HCT116 (cell line): ENCODE measurements at regions not wholly inside any gene's neighbourhood (a gene's known extent, or its start where the extent isn't known, plus 50 kb on each side); places are given as distances from the start of the nearest gene placed in this dataset.

Source experiments
- ATAC-seq: fragments of 200-7000 bp; cut with Tn5 transposase; 2 replicates; pipeline ENCODE4 v1.9.1; 2020; ENCODE audit warnings: mild to moderate bottlenecking, moderate library complexity
- BruUV-seq: library from RNA; stranded (reverse); fragments of 400-500 nt; replicated peaks from 2 replicates; lab custom pipeline; 2021; lab: Mats Ljungman, UMichigan
- CTCF ChIA-PET: fragments of 300-600 bp; sonication (Branson Sonifier 250); formaldehyde crosslinking; loops from one replicate; lab custom pipeline; 2021; ENCODE audit warnings: antibody characterized with exemption; lab: Charles Lee
- POLR2A ChIA-PET: fragments of 300-600, 350-600 bp; sonication (Branson Sonifier 250); formaldehyde crosslinking; loops from one replicate; lab custom pipeline; 2021; ENCODE audit warnings: antibody characterized with exemption; lab: Charles Lee
- RAD21 ChIA-PET, 2 experiments: fragments of 300-600 bp; sonication (Branson Sonifier 250); formaldehyde crosslinking; loops; one replicate each; lab custom pipeline; 2023; ENCODE audit warnings: low total read pairs in 2 of 2; ENCODE audit not compliant: uncharacterized antibody in 2 of 2, unreplicated experiment in 2 of 2, low non-redundant PET in 1 of 2; lab: Charles Lee
- DNase-seq: peaks from one replicate; pipeline ENCODE4 v3.0.0-alpha.2; 2010; ENCODE audit warnings: low read depth, low spot score
- H2AFZ ChIP-seq: fragments of 200-600 bp; shearing (Covaris generic), sonication (generic); 2 replicates; pipeline ENCODE4 v1.6.1; 2017; ENCODE audit warnings: low read depth, mixed run types, mixed read lengths, antibody characterized with exemption, low read length; ENCODE audit not compliant: poor library complexity, severe bottlenecking
- H3K27ac ChIP-seq: 2 replicates; pipeline ENCODE4 v1.5.1; 2012; ENCODE audit warnings: low read depth, low read length
- H3K27me3 ChIP-seq: fragments of 200-600 bp; sonication (generic); 2 replicates; pipeline ENCODE4 v1.6.1; 2016; ENCODE audit warnings: mixed run types, low read length, mixed read lengths; ENCODE audit not compliant: insufficient read depth
- H3K36me3 ChIP-seq, 2 experiments: fragments of 200-500 bp in 1 of 2; fragments of 200-600 bp in 1 of 2; sonication (Bioruptor generic) in 1 of 2; sonication (generic) in 1 of 2; 2 replicates each; pipeline versions ENCODE4 v1.5.1 to v1.6.1; 2014 to 2016; ENCODE audit warnings: low read length in 2 of 2, inconsistent platforms in 1 of 2, mixed read lengths in 1 of 2, mixed run types in 1 of 2; ENCODE audit not compliant: insufficient read depth in 2 of 2, control insufficient read depth in 1 of 2
- H3K4me1 ChIP-seq, 2 experiments: fragments of 200-600 bp in 1 of 2; sonication (generic) in 1 of 2; 2 replicates each; pipeline versions ENCODE4 v1.5.1 to v1.6.1; 2012 to 2017; ENCODE audit warnings: low read length in 2 of 2, inconsistent platforms in 1 of 2, mild to moderate bottlenecking in 1 of 2, mixed read lengths in 1 of 2, mixed run types in 1 of 2, moderate library complexity in 1 of 2; ENCODE audit not compliant: insufficient read depth in 2 of 2, control insufficient read depth in 1 of 2
- H3K4me2 ChIP-seq: fragments of 200-600 bp; sonication (generic); 2 replicates; pipeline ENCODE4 v1.6.1; 2017; ENCODE audit warnings: mixed run types, low read length, mixed read lengths
- H3K4me3 ChIP-seq, 2 experiments: fragments of 200-600 bp in 1 of 2; sonication (generic) in 1 of 2; replicated peaks in 1 of 2; 2 replicates each; pipeline ENCODE4 v1.5.1; 2011 to 2016; ENCODE audit warnings: low read length in 2 of 2, control low read depth in 1 of 2, low read depth in 1 of 2, mild to moderate bottlenecking in 1 of 2, mixed read lengths in 1 of 2, mixed run types in 1 of 2
- H3K79me2 ChIP-seq: fragments of 200-600 bp; sonication (generic); 2 replicates; pipeline ENCODE4 v1.6.1; 2017; ENCODE audit warnings: mild to moderate bottlenecking, mixed run types, low read length, moderate library complexity, mixed read lengths; ENCODE audit not compliant: insufficient read depth
- H3K9ac ChIP-seq: fragments of 200-600 bp; sonication (generic); 2 replicates; pipeline ENCODE4 v1.6.1; 2016; ENCODE audit warnings: low read length, mixed read lengths
- H3K9me2 ChIP-seq: fragments of 200-600 bp; sonication (generic), shearing (Covaris generic); 2 replicates; pipeline ENCODE4 v1.6.1; 2017; ENCODE audit warnings: mixed run types, mild to moderate bottlenecking, moderate library complexity; ENCODE audit not compliant: insufficient read depth
- H3K9me3 ChIP-seq, 2 experiments: fragments of 200-500 bp in 1 of 2; fragments of 200-600 bp in 1 of 2; sonication (Bioruptor generic) in 1 of 2; sonication (generic) in 1 of 2; 2 replicates each; pipeline ENCODE4 v1.6.1; 2014 to 2017; ENCODE audit warnings: low read length in 2 of 2, mixed read lengths in 2 of 2, inconsistent platforms in 1 of 2, low read depth in 1 of 2, mild to moderate bottlenecking in 1 of 2, mixed run types in 1 of 2, moderate library complexity in 1 of 2; ENCODE audit not compliant: control insufficient read depth in 1 of 2, insufficient read depth in 1 of 2
- H4K20me1 ChIP-seq: fragments of 200-600 bp; sonication (generic), shearing (Covaris generic); 2 replicates; pipeline ENCODE4 v1.6.1; 2017; ENCODE audit warnings: mixed run types, mild to moderate bottlenecking, moderate library complexity; ENCODE audit not compliant: insufficient read depth
- ATF3 ChIP-seq: IDR thresholded peaks from 2 replicates; pipeline ENCODE4 v1.6.1; 2012
- CBX3 ChIP-seq: IDR thresholded peaks from 2 replicates; pipeline ENCODE4 v1.6.1; 2012; ENCODE audit warnings: low read depth
- EZH2 ChIP-seq: fragments of 200-600 bp; sonication (generic); IDR thresholded peaks from 2 replicates; pipeline ENCODE4 v1.6.1; 2017; ENCODE audit warnings: antibody characterized with exemption, mixed run types
- EZH2phosphoT487 ChIP-seq: fragments of 200-600 bp; IDR thresholded peaks from 2 replicates; pipeline ENCODE4 v1.6.1; 2018; ENCODE audit warnings: antibody characterized with exemption, borderline replicate concordance
- FOSL1 ChIP-seq: IDR thresholded peaks from 2 replicates; pipeline ENCODE4 v1.6.1; 2012; ENCODE audit warnings: low read depth
- POLR2A ChIP-seq: IDR thresholded peaks from 2 replicates; pipeline ENCODE4 v1.7.0; 2011; ENCODE audit warnings: borderline replicate concordance; ENCODE audit not compliant: insufficient read depth, insufficient read length; ENCODE audit errors: extremely low read depth
- POLR2AphosphoS5 ChIP-seq: IDR thresholded peaks from 2 replicates; pipeline ENCODE4 v1.6.1; 2011; ENCODE audit warnings: mild to moderate bottlenecking, low read depth, low read length, moderate library complexity
- RAD21 ChIP-seq: IDR thresholded peaks from 2 replicates; pipeline ENCODE4 v1.6.1; 2012; ENCODE audit warnings: low read depth, mild to moderate bottlenecking
- REST ChIP-seq: IDR thresholded peaks from 2 replicates; pipeline ENCODE4 v1.6.1; 2012; ENCODE audit warnings: low read depth
- SIN3A ChIP-seq: IDR thresholded peaks from 2 replicates; pipeline ENCODE4 v1.6.1; 2012; ENCODE audit warnings: low read depth
- SP1 ChIP-seq: IDR thresholded peaks from 2 replicates; pipeline ENCODE4 v1.6.1; 2012; ENCODE audit warnings: low read depth
- SRF ChIP-seq: IDR thresholded peaks from 2 replicates; pipeline ENCODE4 v1.6.1; 2012; ENCODE audit warnings: low read depth
- TCF7L2 ChIP-seq: IDR thresholded peaks from 2 replicates; pipeline ENCODE4 v1.7.0; 2011; ENCODE audit warnings: borderline replicate concordance, inconsistent platforms; ENCODE audit not compliant: insufficient read depth, insufficient read length; ENCODE audit errors: extremely low read depth
- YY1 ChIP-seq: IDR thresholded peaks from 2 replicates; pipeline ENCODE4 v1.6.1; 2011; ENCODE audit warnings: low read length, low read depth, moderate library complexity, mild to moderate bottlenecking; ENCODE audit not compliant: insufficient replicate concordance; ENCODE audit errors: extremely low read depth
- ZBTB33 ChIP-seq: IDR thresholded peaks from 2 replicates; pipeline ENCODE4 v1.6.1; 2011; ENCODE audit warnings: mild to moderate bottlenecking, low read length, moderate library complexity; ENCODE audit not compliant: insufficient replicate concordance; ENCODE audit errors: extremely low read depth
- ZNF274 ChIP-seq: fragments of 200-500 bp; sonication (Bioruptor generic); IDR thresholded peaks from 2 replicates; pipeline ENCODE4 v1.6.1; 2014; ENCODE audit warnings: mild to moderate bottlenecking, low read depth, low read length, inconsistent platforms
- intact Hi-C: fragments of 100-400 bp; cut with micrococcal nuclease; formaldehyde crosslinking; loops from 2 replicates; pipeline ENCODE4 v1.10.0; 2022

DNA sequence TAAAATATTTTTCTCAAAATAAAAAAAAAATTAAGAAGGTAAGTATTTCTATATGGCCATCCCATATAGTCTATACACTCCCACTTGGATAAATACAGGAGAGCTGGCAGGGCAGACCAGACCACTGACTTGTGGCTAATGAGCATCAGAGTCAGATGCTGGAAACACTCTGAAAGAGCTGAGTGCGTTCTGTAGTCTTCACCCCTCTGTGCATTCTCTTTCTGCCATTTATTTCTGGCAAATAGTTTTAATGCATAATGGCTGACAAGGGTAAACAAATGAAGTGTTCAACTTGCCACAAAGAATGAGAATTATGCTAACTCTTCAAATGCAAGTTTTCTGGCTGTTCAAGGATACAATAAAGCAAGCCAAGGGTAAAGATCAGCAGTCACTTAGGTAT lies 191.7 kb downstream of the TTLL7 start (continued):
- TF ChIP-seq TCF7L2 (no peak), CBX3 (no peak), ZNF274 (no peak), EZH2phosphoT487 (no peak), POLR2AphosphoS5 (no peak), YY1 (no peak), REST (no peak)

DNA sequence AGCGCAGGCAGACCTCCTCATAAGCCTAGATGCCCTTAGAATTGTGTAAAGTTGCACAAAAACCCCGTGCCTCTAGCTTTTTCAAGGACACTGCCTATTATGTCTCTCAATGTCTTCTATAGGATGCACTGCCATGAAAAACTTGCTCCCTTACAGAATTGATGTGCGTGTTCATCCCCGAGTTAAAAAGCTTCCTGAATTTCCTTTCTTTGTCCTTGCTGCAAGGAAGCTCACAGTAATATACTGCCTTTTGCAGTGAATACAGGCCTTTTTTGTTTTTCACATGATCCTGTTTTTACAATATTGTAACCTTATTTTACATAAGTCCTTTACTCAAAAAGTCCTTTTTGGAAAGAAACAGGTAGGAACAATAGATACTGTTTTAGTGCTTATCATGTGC lies 193.0 kb downstream of the TTLL7 start:
- RAD21 ChIA-PET, result no interaction called here
- H3K27ac ChIP-seq, result no peak overlapping the region
- ATAC-seq, result no peak
- no peak for TF ChIP-seq POLR2AphosphoS5
- no peak for TF ChIP-seq POLR2A
- no peak for TF ChIP-seq ATF3
- no peak for TF ChIP-seq FOSL1
- TF ChIP-seq SP1, result no peak
- TF ChIP-seq SIN3A, result no peak
- no peak for TF ChIP-seq RAD21
- TF ChIP-seq ZBTB33, result no peak
- TF ChIP-seq EZH2, result no peak
- no peak for TF ChIP-seq SRF
- intact Hi-C loops, result no loop called here
- no peak overlapping the region for H3K4me2 ChIP-seq
- H3K9ac ChIP-seq, result no peak overlapping the region
- CTCF ChIA-PET, result no interaction called here
- H3K4me3 ChIP-seq, result no peak overlapping the region
- H3K79me2 ChIP-seq, result no peaks in the 10 kb centered on the region
- H3K4me1 ChIP-seq, result no peaks in the 10 kb centered on the region
- POLR2A ChIA-PET, result no interaction called here
- H2AFZ ChIP-seq, result no peak overlapping the region
- H4K20me1 ChIP-seq, result no peaks in the 10 kb centered on the region
- DNase-seq, result no peak
- H3K27me3 ChIP-seq, result no peaks in the 10 kb centered on the region
- H3K36me3 ChIP-seq, result no peaks in the 10 kb centered on the region
- no peaks in the 10 kb centered on the region for H3K9me3 ChIP-seq
- H3K9me2 ChIP-seq, result no peaks in the 10 kb centered on the region
- no TSS peak for BruUV-seq
